Mesendoderm (in vitro differentiated cells): ENCODE measurements at regions not wholly inside any gene's neighbourhood (a gene's known extent, or its start where the extent isn't known, plus 50 kb on each side); places are given as distances from the start of the nearest gene placed in this dataset.
A peak's percentile ranks its signal among the peaks of the same experiment; 100 is the strongest.
"Not testable (repeated sequence)": the region's sequence is repeated elsewhere in the genome, so short reads cannot be mapped to it uniquely, and the experiment has no call there.

Experiments
- DNase-seq: peaks from one replicate; pipeline ENCODE4 v3.0.0; 2013
- H2AK5ac ChIP-seq: 2 replicates; pipeline ENCODE4 v1.6.1; 2013; ENCODE audit warnings: low read length, inconsistent platforms
- H2BK120ac ChIP-seq: 2 replicates; pipeline ENCODE4 v1.6.1; 2013; ENCODE audit warnings: low read depth, mild to moderate bottlenecking, low read length, moderate library complexity, mixed read lengths
- H2BK15ac ChIP-seq: replicated peaks from 2 replicates; pipeline ENCODE4 v1.6.1; 2013; ENCODE audit warnings: low read depth, mild to moderate bottlenecking, moderate library complexity
- H2BK5ac ChIP-seq: 2 replicates; pipeline ENCODE4 v1.6.1; 2013; ENCODE audit warnings: low read length, inconsistent platforms
- H3K18ac ChIP-seq: 2 replicates; pipeline ENCODE4 v1.6.1; 2013; ENCODE audit warnings: mild to moderate bottlenecking, low read length, mixed read lengths
- H3K23ac ChIP-seq: one replicate; pipeline ENCODE4 v1.6.1; 2013; ENCODE audit warnings: low read length
- H3K27ac ChIP-seq: 2 replicates; pipeline ENCODE4 v1.5.1; 2013; ENCODE audit warnings: low read depth, mild to moderate bottlenecking, inconsistent platforms, low read length, moderate library complexity
- H3K27me3 ChIP-seq: 2 replicates; pipeline ENCODE4 v1.6.1; 2013; ENCODE audit warnings: low read length, control low read depth, mild to moderate bottlenecking, inconsistent platforms; ENCODE audit not compliant: insufficient read depth, poor library complexity
- H3K36me3 ChIP-seq: 2 replicates; pipeline ENCODE4 v1.6.1; 2013; ENCODE audit warnings: low read length, inconsistent platforms; ENCODE audit not compliant: control insufficient read depth, insufficient read depth
- H3K4ac ChIP-seq: one replicate; pipeline ENCODE4 v1.6.1; 2013; ENCODE audit warnings: low read depth, mild to moderate bottlenecking, low read length, moderate library complexity
- H3K4me1 ChIP-seq: 2 replicates; pipeline ENCODE4 v1.6.1; 2013; ENCODE audit warnings: low read depth, low read length, inconsistent platforms; ENCODE audit not compliant: control insufficient read depth
- H3K4me2 ChIP-seq: 2 replicates; pipeline ENCODE4 v1.6.1; 2013; ENCODE audit warnings: low read length
- H3K4me3 ChIP-seq: 2 replicates; pipeline ENCODE4 v1.5.1; 2013; ENCODE audit warnings: mild to moderate bottlenecking, low read length
- H3K56ac ChIP-seq: one replicate; pipeline ENCODE4 v1.6.1; 2013; ENCODE audit warnings: low read length
- H3K79me1 ChIP-seq: 2 replicates; pipeline ENCODE4 v1.6.1; 2013; ENCODE audit warnings: low read length, inconsistent platforms
- H3K79me2 ChIP-seq: 2 replicates; pipeline ENCODE4 v1.6.1; 2013; ENCODE audit warnings: mild to moderate bottlenecking, low read length; ENCODE audit not compliant: control insufficient read depth, insufficient read depth
- H3K9ac ChIP-seq: 2 replicates; pipeline ENCODE4 v1.6.1; 2013; ENCODE audit warnings: low read length, inconsistent platforms
- H4K5ac ChIP-seq: one replicate; pipeline ENCODE4 v1.6.1; 2013; ENCODE audit warnings: low read length
- H4K8ac ChIP-seq: one replicate; pipeline ENCODE4 v1.6.1; 2013; ENCODE audit warnings: low read depth, mild to moderate bottlenecking, control low read depth, low read length, moderate library complexity
- WGBS: extraction: QIAGEN DNeasy Blood & Tissue Kit; methylation state at CpG from one replicate; pipeline ENCODE4 v1.1.7; 2013; ENCODE audit warnings: low lambda C conversion rate, missing lambda C conversion rate; ENCODE audit not compliant: insufficient coverage; ENCODE audit errors: extremely low coverage; 5-methylcytosine and 5-hydroxymethylcytosine counted together

- no peak overlapping the region for H3K27ac ChIP-seq
- no peak overlapping the region for H4K8ac ChIP-seq
- no peak overlapping the region for H3K56ac ChIP-seq
- H3K36me3 ChIP-seq = no peaks in the 10 kb centered on the region
- H2BK120ac ChIP-seq = no peak overlapping the region
- WGBS = no CpG with 5 or more reads among the region's 4 CpGs
- H3K4ac ChIP-seq = no peak overlapping the region
- H3K23ac ChIP-seq = no peak overlapping the region
- H3K4me1 ChIP-seq = no peaks in the 10 kb centered on the region
- H3K4me2 ChIP-seq = no peak overlapping the region
- H2AK5ac ChIP-seq = no peak overlapping the region
- DNase-seq = no peak
- H2BK15ac ChIP-seq = no peak overlapping the region
- no peak overlapping the region for H3K4me3 ChIP-seq
- no peak overlapping the region for H2BK5ac ChIP-seq
- H4K5ac ChIP-seq = no peak overlapping the region
- H3K9ac ChIP-seq = no peak overlapping the region
- no peaks in the 10 kb centered on the region for H3K79me2 ChIP-seq
- H3K27me3 ChIP-seq = no peaks in the 10 kb centered on the region
- H3K18ac ChIP-seq = no peak overlapping the region
- H3K79me1 ChIP-seq = no peaks in the 10 kb centered on the region
Measured at GRCh38 chr16:47826070-47826469, 329.7 kb downstream of the ABCC12 start.

DNA sequence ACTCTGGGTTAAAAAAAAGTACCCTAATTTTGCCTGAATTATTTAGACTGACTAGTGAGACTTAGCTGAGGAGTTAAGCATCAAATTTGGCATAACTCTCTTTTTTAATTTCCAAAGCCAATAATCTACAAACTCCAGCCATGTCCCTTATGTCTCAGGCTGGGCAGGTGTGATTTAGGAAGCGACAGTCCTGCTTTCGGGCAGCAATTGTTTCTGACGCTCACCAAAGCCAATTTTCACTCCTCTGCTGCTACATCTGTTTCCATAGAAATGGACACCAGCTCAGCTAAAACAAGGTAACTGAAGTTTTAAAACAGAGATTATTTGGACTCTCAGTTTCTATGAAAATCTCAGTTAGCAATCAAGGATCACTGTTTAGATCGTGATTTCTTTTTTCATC, 338.7 kb downstream of the ABCC12 start:
- Histone ChIP-seq H2AK5ac (no peak overlapping the region), H3K36me3 (no peaks in the 10 kb centered on the region), H3K4me1 (no peaks in the 10 kb centered on the region), H3K79me1 (no peaks in the 10 kb centered on the region), H2BK15ac (no peak overlapping the region), H3K4ac (no peak overlapping the region), H3K56ac (no peak overlapping the region), H2BK120ac (no peak overlapping the region), H3K79me2 (no peaks in the 10 kb centered on the region), H3K4me2 (no peak overlapping the region), H3K27ac (no peak overlapping the region), H3K23ac (no peak overlapping the region), H3K4me3 (no peak overlapping the region), H2BK5ac (no peak overlapping the region), H4K8ac (no peak overlapping the region), H4K5ac (no peak overlapping the region), H3K18ac (no peak overlapping the region), H3K9ac (no peak overlapping the region), H3K27me3 (no peaks in the 10 kb centered on the region)
- DNase-seq = peak; percentile 10
- WGBS = no CpG with 5 or more reads among the region's 4 CpGs

DNA sequence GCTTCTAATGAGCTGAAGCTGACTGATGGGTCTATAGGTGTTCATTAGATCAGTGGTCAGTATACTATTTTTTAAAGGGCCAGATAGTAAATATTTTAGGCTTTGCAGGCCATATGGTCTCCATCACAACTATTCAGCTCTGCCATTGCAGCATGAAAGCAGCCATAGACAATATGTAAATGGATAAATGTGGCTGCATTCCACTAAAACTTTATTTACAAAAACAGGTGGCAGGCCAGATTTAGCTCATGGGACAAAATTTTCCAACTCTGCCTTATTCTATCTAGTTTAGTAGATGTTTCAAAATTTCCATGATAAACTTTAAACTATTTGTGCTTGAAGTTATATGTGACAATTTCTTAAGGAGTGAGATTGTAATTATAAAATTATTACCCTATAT, 339.3 kb downstream of the ABCC12 start:
- H3K4me3 ChIP-seq = no peak overlapping the region
- H3K4ac ChIP-seq = no peak overlapping the region
- no peaks in the 10 kb centered on the region for H3K36me3 ChIP-seq
- H3K4me1 ChIP-seq = no peaks in the 10 kb centered on the region
- no peak overlapping the region for H4K8ac ChIP-seq
- H3K79me1 ChIP-seq = no peaks in the 10 kb centered on the region
- H3K4me2 ChIP-seq = no peak overlapping the region
- H3K27ac ChIP-seq = no peak overlapping the region
- H3K23ac ChIP-seq = no peak overlapping the region
- H3K79me2 ChIP-seq = no peaks in the 10 kb centered on the region
- no peak overlapping the region for H3K56ac ChIP-seq
- no peak overlapping the region for H3K18ac ChIP-seq
- no peak for DNase-seq
- no peak overlapping the region for H4K5ac ChIP-seq
- no peak overlapping the region for H2BK5ac ChIP-seq
- H2BK120ac ChIP-seq = no peak overlapping the region
- H2BK15ac ChIP-seq = no peak overlapping the region
- no peak overlapping the region for H3K9ac ChIP-seq
- H3K27me3 ChIP-seq = no peaks in the 10 kb centered on the region
- H2AK5ac ChIP-seq = no peak overlapping the region

DNA sequence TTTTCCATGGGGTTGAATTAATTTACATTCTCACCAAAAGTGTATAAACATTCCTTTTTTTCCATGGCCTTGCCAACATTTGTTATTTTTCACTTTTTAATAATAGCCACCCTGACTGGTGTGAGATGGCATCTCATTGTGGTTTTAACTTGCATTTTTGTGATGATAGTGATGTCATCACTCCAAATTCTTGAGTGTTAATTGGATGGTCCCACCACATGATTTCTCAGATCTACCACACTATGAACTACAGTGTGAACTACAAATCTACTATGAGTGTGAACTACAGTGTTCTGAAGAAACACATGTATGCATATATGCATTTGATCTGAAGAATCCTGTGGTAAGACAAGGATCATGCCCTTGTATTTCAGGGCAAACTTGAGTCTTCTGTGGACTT, 340.1 kb downstream of the ABCC12 start:
- H3K79me1 ChIP-seq = no peaks in the 10 kb centered on the region
- DNase-seq = no peak
- no peaks in the 10 kb centered on the region for H3K4me1 ChIP-seq
- H3K27ac ChIP-seq = no peak overlapping the region
- no peaks in the 10 kb centered on the region for H3K36me3 ChIP-seq
- no peak overlapping the region for H3K4ac ChIP-seq
- no peak overlapping the region for H2BK120ac ChIP-seq
- no peak overlapping the region for H2BK15ac ChIP-seq
- H3K56ac ChIP-seq = no peak overlapping the region
- H3K4me3 ChIP-seq = no peak overlapping the region
- H3K4me2 ChIP-seq = no peak overlapping the region
- no peaks in the 10 kb centered on the region for H3K79me2 ChIP-seq
- H2AK5ac ChIP-seq = no peak overlapping the region
- H4K8ac ChIP-seq = no peak overlapping the region
- no peak overlapping the region for H3K9ac ChIP-seq
- H3K18ac ChIP-seq = no peak overlapping the region
- no peaks in the 10 kb centered on the region for H3K27me3 ChIP-seq
- H3K23ac ChIP-seq = no peak overlapping the region
- no peak overlapping the region for H2BK5ac ChIP-seq
- H4K5ac ChIP-seq = no peak overlapping the region

DNA sequence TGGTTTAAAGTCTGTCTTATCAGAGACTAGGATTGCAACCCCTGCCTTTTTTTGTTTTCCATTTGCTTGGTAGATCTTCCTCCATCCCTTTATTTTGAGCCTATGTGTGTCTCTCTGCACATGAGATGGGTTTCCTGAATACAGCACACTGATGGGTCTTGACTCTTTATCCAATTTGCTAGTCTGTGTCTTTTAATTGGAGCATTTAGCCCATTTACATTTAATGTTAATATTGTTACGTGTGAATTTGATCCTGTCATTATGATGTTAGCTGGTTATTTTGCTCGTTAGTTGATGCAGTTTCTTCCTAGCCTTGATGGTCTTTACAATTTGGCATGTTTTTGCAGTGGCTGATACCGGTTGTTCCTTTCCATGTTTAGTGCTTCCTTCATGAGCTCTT, 344.0 kb downstream of the ABCC12 start:
- not testable (repeated sequence) for H4K5ac ChIP-seq
- WGBS = no CpG with 5 or more reads among the region's 3 CpGs

GRCh38 chr16:47806309-47806847, 345.2 kb downstream of the PHKB start:
- no peak overlapping the region for H4K5ac ChIP-seq
- no peaks in the 10 kb centered on the region for H3K79me2 ChIP-seq
- H2BK5ac ChIP-seq = no peak overlapping the region
- no peak overlapping the region for H3K27ac ChIP-seq
- H3K36me3 ChIP-seq = no peaks in the 10 kb centered on the region
- no peak overlapping the region for H3K23ac ChIP-seq
- no peak overlapping the region for H3K18ac ChIP-seq
- H3K4ac ChIP-seq = no peak overlapping the region
- no peak overlapping the region for H2AK5ac ChIP-seq
- H4K8ac ChIP-seq = no peak overlapping the region
- WGBS = no CpG with 5 or more reads among the region's 10 CpGs
- H3K4me1 ChIP-seq = no peaks in the 10 kb centered on the region
- H2BK15ac ChIP-seq = no peak overlapping the region
- no peaks in the 10 kb centered on the region for H3K79me1 ChIP-seq
- H3K9ac ChIP-seq = no peak overlapping the region
- H3K27me3 ChIP-seq = no peaks in the 10 kb centered on the region
- H2BK120ac ChIP-seq = no peak overlapping the region
- H3K4me3 ChIP-seq = no peak overlapping the region
- H3K56ac ChIP-seq = no peak overlapping the region
- no peak overlapping the region for H3K4me2 ChIP-seq
- DNase-seq = no peak

More for the DNA sequence above, 344.0 kb downstream of the ABCC12 start:
- H3K23ac ChIP-seq, H4K8ac ChIP-seq, H3K56ac ChIP-seq, H3K79me2 ChIP-seq, H3K9ac ChIP-seq, H2BK120ac ChIP-seq, H3K79me1 ChIP-seq, H3K4me1 ChIP-seq, H3K27ac ChIP-seq, H2BK15ac ChIP-seq, H3K4me3 ChIP-seq, H2BK5ac ChIP-seq, H3K4ac ChIP-seq, DNase-seq, H3K27me3 ChIP-seq, H3K18ac ChIP-seq, H3K4me2 ChIP-seq, H2AK5ac ChIP-seq, H3K36me3 ChIP-seq: not testable (repeated sequence)
